IPS-11a (cell line): ENCODE measurements at regions not wholly inside any gene's neighbourhood (a gene's known extent, or its start where the extent isn't known, plus 50 kb on each side); places are given as distances from the start of the nearest gene placed in this dataset.

Experiments used
- H3K4me3 ChIP-seq: one replicate; pipeline ENCODE4 v1.5.1; 2013; ENCODE audit warnings: low read depth, low read length, control low read depth

DNA sequence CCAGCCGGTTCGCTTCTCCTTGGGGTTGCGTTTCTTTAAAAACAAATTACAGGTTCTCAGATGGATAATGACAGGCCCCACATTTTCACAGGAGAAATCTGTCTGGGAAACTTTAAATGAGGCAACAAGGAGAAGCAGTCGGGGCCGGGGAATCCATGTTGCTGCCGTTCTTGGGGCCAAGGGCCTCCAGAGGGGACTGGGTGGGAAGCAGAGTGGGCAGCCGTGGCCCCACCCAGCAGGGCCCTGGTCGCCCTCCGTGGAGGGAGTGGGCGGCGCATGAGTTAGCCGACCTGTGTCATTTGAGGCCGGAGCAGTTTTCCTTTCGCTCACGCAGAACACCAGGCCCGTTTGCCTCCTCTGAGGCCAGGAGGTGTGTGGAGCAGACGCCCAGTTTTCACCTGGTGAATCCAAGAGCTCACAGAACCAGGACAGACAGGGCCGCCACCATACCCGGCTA lies 207.7 kb upstream of the CIBAR2 start:
- no peak overlapping the region for H3K4me3 ChIP-seq

DNA sequence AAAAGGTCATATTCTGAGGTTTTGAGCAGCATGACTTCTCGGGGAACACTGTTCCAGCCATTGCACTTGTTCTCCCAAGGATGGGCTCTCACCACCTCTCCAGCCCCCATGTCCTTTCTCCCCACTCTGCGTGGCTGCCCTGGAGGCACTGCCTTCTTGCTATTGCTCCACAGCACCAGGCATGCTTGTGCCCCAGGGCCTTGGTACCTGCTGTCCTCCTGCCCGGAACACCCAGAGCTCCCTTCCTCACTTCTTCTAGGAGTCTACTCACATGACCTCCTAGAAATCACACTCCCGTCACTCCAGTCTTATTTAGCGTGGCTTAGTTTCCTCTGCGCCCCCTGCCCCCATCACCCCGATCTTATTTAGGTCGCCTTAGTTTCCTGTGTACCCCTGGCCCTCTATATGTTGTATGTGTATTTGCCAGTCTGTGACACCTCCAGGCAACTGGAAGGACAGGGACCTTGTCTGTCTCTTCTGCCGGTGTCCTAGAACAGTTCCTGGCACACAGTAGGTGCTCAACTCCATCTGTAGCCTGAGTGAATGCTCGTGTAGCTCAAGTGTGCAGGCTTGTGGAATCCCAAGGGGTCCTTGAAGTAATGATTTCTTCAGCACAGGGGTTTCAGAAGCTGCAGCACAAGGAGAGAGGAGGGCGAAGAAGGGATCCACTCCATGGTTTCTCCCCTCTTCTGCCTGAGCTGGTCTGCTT lies 208.6 kb upstream of the CIBAR2 start:
- no peak overlapping the region for H3K4me3 ChIP-seq

DNA sequence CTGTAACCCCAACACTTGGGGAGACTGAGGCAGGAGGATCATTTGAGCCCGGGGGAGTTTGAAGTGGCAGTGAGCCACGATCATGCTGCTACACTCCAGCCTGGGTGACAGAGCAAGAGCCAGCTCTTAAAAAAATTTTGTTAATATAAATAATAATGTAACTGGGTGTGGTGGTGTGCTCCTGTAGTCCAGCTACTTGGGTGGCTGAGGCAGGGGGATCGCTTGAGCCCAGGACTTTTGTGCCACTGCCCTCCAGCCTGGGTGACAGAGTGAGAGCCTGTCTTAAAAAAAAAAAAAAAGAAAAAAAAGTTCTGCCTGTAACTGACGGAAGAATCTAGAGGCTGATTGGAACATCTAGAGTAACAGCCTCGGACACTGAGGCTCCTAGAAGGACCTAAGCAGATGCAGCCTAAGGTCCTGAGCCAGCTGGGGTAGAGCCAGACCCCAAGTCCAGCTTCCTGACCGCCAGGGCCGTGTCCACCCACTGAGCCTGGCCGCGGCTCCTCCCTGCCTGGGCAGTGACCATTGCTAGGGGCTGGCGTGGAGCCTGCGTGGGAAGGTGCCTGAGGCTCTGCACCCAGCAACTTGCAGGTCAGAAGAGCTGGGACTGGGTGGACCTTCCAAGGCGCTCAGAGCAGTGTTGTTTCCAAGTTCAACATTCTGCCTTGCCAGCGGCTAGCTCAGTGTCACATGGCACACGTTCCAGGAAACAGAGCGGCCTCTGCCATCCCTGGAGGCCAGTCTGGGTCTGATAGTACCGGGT lies 209.4 kb upstream of the CIBAR2 start:
- no peak overlapping the region for H3K4me3 ChIP-seq

DNA sequence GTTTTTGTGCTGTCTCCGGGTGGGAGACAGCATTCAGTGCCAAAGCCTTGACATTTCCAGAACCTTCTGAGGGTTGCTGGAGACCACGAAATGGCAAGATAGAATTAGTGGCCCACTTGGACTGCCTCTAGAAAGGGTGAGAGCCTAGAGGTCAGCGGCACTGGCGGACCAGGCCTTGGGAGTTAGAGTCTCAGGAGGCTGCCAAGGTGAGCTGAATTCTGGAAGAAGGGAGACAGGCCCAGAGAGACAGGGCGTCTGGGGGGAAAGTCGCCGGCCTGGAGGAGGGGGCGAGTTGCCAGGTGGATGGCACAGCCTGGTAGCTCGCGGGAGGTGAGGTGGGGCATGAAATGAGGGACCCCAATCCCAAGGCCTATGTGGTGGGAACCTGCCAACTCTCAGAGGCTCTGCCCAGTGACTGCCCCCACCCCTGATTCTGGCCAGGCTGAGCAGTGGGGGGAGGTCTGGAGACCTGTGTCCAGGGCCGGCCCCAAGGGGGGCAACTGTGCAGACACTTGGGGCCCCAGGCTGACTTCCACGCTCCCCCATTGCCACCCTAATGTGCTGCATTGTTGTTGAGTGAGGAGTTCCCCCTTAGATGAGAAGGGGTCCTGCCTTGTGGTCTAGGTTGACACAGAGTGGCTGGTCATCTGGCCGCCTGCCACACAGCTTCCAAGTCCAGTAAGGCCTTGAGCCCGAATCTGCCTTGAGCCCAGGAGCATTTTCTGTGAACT lies 211.1 kb upstream of the CIBAR2 start:
- no peak overlapping the region for H3K4me3 ChIP-seq

DNA sequence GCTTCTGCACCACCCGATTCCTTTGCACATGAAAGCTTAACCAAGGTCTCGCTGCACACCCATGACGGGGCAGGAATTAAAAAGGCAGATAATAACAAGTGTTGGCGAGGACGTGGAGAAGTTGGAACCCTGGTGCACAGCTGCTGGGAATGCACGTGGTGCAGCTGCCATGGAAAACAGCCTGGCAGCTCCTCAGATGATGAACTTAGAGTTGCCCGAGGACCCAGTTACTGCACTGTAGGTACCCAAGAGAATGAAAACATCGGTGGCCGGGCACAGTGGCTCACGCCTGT lies 211.6 kb upstream of the CIBAR2 start:
- no peak overlapping the region for H3K4me3 ChIP-seq

DNA sequence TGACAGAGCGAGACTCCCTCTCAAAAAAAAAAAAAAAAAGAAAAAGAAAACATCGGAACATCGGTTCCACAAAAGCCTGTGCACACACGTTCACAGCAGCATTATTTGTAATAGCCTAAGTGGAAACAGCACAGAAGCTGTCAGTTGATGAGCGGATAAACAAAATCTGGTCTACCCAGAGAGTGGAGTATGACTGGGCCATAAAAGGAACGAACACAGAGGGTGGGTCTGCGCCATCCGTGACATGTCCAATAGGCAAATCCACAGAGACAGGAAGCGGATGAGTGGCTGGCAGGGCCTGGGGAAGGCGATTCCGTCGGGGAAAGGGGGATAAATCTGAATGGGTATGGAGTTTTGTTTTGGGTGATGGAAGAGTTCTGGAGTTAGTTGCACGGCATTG lies 212.2 kb upstream of the CIBAR2 start:
- H3K4me3 ChIP-seq = no peak overlapping the region

DNA sequence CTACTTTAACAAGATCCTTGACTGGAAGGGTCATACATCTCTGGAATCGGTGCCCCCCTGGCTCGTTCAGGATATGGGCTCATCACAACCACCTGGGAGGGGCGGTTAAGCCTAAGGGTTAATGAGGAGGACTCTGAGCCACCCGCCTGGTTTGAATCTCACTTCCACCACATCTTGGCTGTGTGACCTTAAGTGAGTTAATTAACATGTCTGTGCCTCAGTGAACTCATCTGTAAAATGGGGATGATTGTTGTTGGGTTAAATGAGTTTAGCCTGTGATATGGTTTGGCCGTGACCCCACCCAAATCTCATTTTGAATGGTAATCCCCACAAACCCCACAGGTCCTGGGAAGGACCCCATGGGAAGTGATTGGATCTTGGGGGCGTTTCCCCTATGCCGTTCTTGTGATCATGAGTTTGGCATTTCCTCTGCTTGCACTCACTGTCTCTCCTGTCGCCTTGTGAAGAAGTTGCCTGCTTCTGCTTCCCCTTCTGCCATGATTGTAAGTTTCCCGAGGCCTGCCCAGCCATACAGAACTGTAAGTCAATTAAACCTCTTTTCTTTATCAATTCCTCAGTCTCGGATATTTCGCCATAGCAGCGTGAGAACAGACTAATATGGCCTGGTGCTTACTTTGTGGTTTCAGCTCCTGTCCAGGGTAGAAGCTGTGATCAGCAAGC lies 214.0 kb upstream of the CIBAR2 start:
- no peak overlapping the region for H3K4me3 ChIP-seq

DNA sequence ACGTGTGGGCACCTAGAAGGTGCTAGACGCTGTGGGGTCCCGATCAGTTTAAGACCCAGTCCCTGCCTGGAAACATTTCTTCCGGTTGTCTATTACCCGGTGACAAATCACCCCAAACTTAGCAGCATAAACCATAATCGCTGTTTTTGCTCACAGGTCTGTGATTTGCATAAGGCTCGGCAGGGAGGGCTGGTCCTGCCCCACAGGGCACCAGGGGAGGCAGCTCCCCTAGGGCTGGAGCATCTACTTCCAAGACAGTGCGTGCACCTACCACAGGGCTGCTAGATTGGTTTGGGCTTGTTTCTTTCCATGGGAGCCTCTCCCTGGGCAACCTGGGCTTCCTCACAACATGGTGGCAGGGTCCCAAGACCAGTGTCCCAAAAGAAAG lies 214.5 kb upstream of the CIBAR2 start:
- no peak overlapping the region for H3K4me3 ChIP-seq

DNA sequence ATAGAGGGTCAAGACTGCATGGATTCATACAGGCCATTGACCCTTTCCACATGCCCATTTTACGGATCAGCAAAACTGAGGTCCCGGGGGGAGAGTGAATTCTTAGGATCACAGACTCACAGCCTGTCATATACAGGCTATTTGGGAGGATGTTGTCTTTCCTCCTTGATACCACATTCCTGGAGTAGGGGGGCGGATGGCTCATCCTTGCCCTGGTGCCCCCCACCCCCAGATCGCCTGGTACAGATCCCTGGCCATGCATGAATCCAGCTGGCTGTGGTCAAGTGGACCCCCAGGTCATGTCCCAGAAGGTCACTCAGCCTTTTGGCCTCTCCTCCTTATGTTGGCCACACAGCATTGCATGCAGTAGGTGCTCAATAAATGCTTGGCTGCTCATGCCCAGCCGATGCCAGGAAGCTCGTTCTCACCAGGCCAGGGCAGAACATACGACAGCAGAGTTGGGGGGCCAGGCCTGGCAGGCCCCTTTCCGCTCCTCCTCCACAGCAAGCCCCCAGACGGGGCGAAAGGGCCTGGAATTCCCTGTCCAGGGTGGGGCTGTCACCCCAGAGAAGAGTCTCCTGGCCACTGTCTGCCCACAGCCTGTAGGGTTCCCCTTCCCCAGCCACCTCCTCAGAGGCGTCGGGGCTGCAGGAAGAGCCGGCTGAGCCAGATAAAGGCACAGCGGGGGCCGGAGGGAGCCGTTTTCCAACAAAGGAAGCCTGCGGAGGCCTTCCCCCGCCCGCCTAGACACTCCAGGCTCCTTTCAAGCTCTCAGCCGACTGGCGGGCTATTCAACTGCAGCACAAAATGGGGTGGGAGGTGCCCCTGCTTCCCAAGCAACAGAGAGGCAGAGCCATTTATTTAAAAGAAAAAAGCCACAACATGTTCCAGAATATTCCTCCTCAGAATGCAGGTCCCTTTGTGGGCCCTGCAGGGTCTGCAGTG lies 215.7 kb upstream of the CIBAR2 start:
- no peak overlapping the region for H3K4me3 ChIP-seq

DNA sequence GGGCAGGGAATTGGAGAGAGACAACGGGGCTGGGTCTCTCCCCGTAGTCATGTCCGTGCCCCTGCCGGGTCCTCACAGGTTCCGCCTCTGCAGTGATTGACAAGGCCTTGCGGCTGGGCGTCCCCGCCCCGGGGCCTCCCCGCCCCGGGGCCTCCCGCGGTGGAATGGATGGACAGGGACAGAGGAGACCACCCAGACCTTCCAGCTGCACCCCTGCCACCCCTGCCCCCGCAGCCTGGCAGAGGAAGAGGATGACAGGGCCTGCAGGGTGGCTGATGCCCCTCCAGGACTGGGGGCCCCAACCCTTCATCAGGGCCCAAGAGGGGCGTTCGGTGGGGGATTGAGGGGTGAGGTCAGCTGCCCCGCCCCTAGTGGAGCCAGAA lies 216.4 kb upstream of the CIBAR2 start:
- H3K4me3 ChIP-seq = no peak overlapping the region

DNA sequence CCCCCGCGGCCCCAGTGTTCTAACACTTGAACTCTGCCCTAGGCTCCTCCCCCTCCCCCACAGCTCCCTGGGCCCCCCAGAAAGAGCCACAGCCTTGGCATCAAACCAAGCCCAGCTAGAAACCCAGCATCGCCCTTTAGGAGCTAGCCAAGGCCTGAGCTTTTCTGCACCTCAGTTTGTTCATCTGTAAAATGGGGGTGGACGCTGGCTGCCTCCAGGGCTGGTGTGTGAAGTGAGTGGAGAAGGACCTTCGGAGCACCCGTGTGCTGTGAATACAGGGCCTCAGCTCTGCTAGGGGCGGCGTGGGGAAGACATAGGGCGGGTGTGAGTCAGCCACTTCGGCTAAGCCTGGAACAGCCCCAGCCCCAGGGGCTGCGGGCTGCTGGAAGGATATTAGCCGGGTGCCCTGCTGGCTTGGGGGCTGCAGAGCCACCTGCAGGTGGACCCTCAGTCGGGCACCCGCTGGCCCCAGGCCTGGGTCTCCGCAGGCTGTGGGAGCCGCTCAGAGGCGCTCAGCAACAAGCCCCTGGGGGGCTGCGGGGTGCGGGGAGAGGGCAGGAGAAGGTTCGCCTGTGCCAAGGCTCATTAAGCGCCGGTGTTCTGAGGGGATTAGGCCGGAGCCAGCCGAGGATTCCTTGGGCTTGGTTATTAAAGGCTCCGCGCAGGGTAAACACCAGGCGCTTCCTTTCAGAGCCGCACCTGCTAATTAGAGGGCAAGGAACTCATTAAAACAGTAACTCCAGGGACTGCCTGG lies 217.0 kb upstream of the CIBAR2 start:
- no peak overlapping the region for H3K4me3 ChIP-seq

DNA sequence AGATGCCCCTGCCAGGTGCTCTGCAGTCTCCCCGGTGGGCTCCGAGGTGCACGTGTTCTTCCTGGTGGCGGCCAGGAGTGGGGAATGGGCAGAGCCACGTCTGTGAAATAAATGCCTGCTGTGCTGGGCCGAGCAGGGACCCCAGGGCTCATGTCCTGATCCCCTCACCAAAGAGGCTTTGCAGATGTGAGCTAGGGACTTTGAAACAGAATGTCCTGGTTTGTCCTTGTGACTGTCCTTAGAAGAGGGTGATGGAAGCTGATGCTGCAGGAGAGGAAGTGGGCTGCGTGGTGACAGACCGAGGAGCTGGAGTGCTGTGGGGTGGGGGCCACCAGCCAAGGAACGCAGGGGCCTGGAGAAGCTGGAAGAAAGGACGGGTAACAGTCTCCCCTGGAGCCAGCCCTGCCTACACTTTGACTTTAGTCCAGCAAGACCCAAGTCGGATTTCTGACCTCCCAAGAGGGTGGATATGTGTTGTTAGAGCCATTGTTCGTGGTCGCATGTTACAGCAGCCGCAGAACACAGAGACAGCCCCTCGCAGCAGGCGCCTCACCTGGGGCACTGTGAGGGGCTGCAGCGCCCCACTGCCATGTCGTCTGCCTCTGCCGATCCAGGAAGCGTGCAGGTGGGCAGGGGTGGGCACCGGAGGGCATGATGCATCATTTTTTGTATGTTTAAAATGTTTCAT lies 217.9 kb upstream of the CIBAR2 start:
- no peak overlapping the region for H3K4me3 ChIP-seq

DNA sequence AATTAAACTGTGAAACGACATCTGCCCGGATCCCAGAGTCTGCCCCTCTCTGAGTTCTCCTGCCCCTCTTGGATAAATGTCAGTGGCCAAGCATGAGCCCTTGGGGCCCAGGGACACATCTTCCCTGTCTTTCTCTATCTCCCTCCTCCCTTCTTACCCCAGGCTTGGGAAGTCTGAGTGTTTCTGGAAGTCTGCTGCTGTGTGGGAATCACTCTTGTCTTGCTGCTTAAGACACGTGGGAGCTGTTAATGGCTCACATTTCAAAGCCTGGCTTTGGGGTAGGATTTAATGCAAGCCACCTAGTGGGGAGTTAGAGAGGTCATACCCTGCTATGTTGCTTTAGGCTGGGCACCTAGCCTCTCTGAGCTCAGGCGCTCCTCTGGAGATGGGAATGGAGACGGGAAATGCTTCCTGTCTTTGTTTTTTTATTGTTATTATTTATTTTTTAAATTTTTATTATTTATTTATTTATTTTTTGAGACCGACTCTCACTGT lies 218.5 kb upstream of the CIBAR2 start:
- H3K4me3 ChIP-seq = no peak overlapping the region

DNA sequence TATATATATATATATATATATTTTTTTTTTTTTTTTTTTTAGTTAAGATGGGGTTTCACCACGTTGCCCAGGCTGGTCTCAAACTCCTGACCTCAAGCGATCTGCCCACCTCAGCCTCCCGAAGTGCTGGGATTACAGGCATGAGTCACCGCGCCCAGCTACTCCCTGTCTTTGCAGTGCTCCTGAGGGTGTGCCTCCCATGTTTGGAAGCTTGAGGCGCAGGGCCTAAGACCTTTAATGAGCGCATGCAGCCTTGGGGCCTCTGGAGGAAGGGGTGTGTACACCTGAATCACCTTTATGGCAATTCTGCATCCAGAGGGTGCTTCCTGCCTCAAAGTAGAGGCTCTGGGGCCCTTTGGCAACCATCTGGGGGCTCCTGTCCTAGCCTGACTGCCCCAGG lies 219.4 kb upstream of the CIBAR2 start:
- no peak overlapping the region for H3K4me3 ChIP-seq

DNA sequence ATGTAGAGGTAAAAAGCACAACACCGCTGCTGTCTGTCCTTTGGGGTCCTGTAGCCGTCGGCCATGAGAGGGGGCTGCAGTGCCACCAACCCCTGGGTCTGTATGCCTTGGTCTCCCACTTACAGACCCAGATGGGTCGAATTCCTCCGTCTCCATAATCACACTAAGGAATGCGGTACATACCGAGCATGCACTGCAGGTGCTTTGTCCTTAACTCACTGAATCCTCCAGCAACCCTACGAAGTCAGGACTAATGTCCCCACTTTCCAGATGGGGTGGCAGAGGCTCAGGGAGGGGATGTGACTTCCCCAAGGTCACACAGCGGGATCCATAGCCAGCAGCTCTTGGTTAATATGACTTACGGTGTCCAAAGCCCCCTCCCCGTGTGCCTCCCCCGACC lies 219.9 kb upstream of the CIBAR2 start:
- no peak overlapping the region for H3K4me3 ChIP-seq

DNA sequence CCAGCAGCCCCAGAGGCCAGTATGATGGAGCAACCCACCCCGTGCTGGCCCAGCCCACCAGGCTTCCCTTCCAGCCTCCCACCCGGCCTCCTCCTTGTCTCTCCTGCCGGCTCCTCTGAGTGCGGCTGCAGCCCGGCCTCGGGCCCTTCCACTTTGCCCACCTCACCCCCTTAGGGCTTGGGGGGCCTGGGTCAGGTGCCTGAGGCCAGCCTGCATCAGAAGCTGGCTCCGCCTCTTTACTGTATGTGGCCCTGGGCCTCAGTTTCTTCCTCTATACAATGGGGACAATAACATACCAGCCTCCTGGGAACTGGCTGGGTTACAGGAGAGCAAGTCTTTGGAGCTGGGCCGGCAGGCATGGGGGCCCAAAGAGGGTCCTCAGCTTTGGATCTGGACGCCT lies 221.1 kb upstream of the CIBAR2 start:
- no peak overlapping the region for H3K4me3 ChIP-seq

DNA sequence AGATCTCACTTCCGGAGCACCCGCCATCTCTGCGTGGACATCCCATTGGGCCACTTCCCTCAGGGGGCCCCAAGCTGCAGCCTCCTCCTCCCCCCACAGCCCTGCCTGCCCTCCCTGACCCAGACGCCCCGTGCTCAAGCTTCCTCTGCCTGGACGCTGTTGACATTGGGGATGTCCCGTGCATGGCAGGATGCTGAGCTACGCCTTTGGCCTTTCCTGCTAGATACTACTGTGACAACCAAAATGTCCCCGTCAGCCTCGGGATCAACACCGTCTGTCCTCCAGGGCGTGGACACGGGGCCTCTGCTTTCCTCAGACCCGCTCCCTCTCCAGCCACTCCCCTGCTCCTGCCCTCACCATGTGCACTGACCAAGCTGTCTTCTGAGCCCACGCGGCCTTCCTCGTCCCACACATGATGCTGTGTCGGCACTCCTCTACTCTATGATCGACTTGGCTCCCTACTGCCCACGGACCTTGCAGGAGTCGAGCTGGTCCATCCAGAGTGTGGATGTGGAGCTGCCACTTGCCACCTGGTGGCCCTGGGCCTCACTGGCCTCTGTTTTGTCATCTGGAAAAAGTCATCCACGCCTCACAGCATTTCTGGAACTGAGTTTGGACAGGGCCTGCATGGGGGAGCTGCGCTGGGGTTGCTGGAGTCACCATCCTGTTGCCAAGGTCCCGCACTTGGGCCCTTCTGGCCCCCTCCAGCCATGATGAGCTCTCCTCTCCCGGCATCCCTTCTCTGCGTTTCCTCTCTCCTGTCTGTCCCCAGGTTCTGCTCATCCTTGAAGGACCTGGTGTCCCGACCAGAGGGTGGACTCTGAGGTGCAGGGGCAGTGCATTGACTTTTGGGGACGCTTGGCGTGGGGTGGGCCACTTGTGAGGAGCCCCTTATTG lies 221.7 kb upstream of the CIBAR2 start:
- H3K4me3 ChIP-seq = no peak overlapping the region
